Astrocyte of the cerebellum (primary cell): ENCODE measurements at regions not wholly inside any gene's neighbourhood (a gene's known extent, or its start where the extent isn't known, plus 50 kb on each side); places are given as distances from the start of the nearest gene placed in this dataset.

Experiments used
- DNase-seq: peaks from one replicate; pipeline ENCODE4 v3.0.0-alpha.2; 2011; ENCODE audit warnings: low read depth
- H3K4me3 ChIP-seq: 2 replicates; pipeline ENCODE4 v1.5.1; 2011; ENCODE audit warnings: mild to moderate bottlenecking, low read depth, low read length, moderate library complexity
- in situ Hi-C: cut with HindIII; loops from 2 replicates; pipeline ENCODE4 v1.10.0; 2017; ENCODE audit warnings: low sequenced_read_pairs
- TF ChIP-seq, protein P1 (sequence below): IDR thresholded peaks from 2 replicates; pipeline ENCODE4 v1.5.1; 2012; ENCODE audit warnings: low read length, low read depth, moderate library complexity, mild to moderate bottlenecking; ENCODE audit errors: missing control alignments

DNA sequence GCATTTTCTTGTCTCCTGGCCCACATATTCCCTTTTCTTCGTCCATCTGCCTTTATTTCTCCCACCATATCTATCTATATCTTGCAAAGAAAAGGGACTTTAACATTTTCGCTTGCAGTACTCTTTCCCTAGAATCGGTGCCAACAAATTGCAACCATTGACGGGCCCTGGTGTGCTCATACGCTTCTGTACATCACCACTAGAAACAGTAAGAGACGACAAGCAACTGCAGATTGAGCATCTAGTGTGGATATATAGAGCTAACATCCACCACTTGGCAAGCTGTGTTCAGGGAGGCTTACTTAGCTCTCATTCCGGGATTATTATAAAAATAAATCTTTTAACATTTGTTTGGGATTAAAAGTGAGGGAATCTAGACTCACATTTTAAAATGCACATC is 230.8 kb upstream of the PKN2 start:
- H3K4me3 ChIP-seq, result no peak overlapping the region
- in situ Hi-C loops, result no loop called here
- TF ChIP-seq, protein P1, sequence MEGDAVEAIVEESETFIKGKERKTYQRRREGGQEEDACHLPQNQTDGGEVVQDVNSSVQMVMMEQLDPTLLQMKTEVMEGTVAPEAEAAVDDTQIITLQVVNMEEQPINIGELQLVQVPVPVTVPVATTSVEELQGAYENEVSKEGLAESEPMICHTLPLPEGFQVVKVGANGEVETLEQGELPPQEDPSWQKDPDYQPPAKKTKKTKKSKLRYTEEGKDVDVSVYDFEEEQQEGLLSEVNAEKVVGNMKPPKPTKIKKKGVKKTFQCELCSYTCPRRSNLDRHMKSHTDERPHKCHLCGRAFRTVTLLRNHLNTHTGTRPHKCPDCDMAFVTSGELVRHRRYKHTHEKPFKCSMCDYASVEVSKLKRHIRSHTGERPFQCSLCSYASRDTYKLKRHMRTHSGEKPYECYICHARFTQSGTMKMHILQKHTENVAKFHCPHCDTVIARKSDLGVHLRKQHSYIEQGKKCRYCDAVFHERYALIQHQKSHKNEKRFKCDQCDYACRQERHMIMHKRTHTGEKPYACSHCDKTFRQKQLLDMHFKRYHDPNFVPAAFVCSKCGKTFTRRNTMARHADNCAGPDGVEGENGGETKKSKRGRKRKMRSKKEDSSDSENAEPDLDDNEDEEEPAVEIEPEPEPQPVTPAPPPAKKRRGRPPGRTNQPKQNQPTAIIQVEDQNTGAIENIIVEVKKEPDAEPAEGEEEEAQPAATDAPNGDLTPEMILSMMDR, result no peak
- no peak for DNase-seq

DNA sequence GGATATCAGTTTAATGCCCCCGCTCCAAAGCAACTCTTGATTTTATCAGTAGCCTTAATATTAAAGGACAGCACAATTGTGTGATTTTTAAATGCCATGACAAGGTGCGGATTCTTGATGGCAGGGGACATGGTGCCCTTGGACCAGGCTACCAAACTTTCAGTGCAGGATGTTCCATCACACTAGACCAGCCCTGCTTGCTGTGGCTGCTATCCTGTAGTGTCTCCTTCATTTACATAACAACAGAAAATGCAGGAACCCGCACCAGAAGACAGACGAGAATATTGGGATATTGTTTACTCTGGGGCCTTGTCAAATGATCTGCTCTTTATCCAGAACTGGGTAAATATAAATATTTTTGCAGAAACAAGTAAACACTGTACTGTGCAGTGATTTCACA is 229.3 kb upstream of the PKN2 start:
- TF ChIP-seq, protein P1, result no peak
- no peak overlapping the region for H3K4me3 ChIP-seq
- DNase-seq, result no peak
- in situ Hi-C loops, result no loop called here

DNA sequence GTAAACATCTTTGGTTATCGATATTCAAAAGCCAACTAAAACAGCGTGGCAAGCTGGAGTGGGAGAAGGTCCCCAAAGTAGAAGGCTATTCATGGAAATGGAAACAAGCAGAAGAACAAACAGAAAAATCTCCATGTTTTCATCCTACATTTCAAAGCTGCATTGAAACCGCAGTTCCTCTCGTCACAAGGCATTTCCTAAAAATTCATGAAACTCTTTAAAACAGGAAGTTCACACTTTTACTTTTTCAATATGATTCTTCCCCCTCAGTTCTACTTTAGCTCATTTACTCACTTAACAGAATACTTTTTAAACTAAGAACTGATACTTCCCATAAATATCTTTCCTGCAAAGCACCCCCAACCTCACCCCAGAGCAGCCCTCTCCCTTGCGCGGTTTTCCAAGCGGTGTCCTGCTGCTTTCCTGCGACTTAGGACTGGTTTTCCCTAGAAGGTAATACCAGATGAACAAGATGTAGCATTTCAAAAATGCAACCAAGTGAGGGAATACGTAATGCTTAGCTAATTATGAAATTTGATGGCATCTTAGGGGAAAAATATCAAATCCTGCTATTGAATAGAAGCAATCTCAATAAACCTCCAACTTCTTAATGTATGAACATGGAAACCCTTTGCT is 228.3 kb upstream of the PKN2 start:
- H3K4me3 ChIP-seq, result no peak overlapping the region
- TF ChIP-seq, protein P1, result no peak
- in situ Hi-C loops, result no loop called here
- no peak for DNase-seq

DNA sequence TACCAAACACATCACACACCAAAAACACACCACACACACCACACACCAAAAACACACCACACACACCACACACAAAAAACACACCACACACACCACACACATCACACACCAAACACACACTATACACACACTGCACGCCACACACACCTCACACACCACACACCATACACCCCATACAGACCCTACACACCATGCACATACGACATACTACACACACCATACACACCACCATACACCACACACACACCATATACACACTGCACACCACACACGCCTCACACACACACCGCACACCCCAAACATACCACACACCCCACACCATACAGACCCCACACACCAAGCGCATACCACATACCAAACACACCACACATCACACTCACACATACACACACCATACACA is 226.9 kb upstream of the PKN2 start:
- no peak for DNase-seq
- H3K4me3 ChIP-seq, result no peak overlapping the region
- TF ChIP-seq, protein P1, result no peak
- in situ Hi-C loops, result no loop called here

DNA sequence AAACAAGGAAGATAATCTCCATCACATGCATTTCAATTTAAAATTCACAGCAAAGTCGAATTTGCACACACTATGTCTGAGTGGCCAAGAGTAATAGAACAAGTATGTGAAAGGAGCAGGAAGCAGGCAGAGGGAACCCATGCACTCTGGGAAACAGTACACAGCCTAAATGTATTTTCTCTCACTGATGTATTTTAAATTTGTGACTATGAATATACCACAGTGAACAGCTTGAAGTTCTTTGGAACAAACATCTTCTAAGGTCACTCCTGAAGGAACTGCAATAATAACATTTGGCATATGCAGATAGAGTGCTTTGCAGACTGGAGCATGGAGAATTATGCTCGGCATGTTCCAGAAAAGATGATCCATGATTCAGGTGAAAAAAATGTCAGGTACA is 223.1 kb upstream of the PKN2 start:
- no peak for DNase-seq
- TF ChIP-seq, protein P1, result no peak
- in situ Hi-C loops, result no loop called here
- H3K4me3 ChIP-seq, result no peak overlapping the region

DNA sequence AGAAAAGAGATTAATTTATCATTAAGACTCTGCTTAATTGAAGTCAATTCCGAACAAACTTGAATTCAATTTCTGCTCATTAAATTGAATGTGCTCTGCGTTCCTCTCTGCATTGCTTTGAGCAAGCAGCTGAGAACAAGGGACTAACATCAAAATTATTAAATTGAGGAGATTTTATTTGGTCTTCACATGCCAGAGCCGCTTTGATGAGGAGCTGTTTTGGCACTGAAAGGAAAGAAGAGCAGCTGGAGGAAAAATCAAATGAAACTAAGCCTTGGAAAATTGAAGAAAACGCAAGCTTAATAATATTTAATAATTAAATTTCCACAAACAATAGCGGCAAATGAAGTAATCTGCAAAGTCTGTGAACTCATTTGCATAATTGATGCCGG is 222.0 kb upstream of the PKN2 start:
- in situ Hi-C loops, result no loop called here
- DNase-seq, result no peak
- H3K4me3 ChIP-seq, result peak overlapping the region; percentile 43
- TF ChIP-seq, protein P1, result no peak
